ENCODE measurements at regions not wholly inside any gene's neighbourhood (a gene's known extent, or its start where the extent isn't known, plus 50 kb on each side); places are given as distances from the start of the nearest gene placed in this dataset.

DNA sequence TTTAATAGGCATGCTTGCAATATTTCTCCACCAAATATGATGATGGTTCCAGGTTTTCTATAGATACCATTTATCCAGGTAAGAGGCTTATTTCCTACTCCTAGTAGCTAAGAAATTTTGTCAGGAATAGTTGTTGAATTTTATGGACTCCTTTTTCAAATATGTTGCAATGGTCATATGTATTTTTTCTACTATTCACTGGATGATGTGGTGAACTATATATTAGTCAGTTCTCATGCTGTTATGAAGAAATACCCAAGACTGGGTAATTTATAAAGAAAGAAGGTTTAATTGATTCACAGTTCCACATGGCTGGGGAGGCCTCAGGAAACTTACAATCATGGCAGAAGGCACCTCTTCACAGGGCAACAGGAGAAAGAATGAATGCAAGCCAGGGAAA, 141.1 kb upstream of the NR3C1 start (continued):
- TF ChIP-seq E2F6 (IDR thresholded peaks at IDR 0.05): no peak
- no peak for TF ChIP-seq CHD2 (IDR thresholded peaks at IDR 0.05; ENCODE audit: low read length)
